ENCODE measurements at regions not wholly inside any gene's neighbourhood (a gene's known extent, or its start where the extent isn't known, plus 50 kb on each side); places are given as distances from the start of the nearest gene placed in this dataset.
A peak's percentile ranks its signal among the peaks of the same experiment; 100 is the strongest.

DNA sequence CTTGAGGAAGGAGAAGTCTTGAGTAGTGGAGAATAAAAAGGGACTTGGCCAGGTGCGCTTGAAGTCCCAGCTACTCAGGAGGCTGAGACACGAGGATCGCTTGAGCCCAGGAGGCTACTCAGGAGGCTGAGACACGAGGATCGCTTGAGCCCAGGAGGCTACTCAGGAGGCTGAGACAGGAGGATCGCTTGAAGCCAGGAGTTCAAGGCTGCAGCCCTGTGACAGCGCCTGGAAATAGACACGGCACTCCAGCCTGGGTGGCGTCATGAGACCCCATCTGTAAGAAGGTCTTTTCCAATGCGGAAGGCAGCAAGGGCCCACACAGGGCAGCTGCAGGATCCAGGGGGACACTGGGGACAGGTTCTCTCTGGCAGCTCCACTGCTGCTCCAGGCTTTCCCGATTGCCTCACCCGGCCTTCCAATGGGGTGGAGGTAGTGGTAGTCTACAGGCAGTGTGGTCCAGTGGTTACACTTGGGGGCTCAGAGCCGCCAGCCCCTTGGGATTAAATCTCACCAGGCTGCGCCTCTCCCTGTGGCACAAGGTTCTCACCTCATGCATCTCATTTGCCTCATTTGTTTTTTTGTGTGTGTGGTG lies 143.4 kb downstream of the SEC14L1 start:
- no peaks in the 10 kb centered on the region for H3K9me3 ChIP-seq
- POLR2A ChIA-PET = interaction anchor here in 1 of 2 donors (0.6 kb wide), 1 partner anchor 535 kb away, joined by 3 read pairs; no protein-coding TSS in a partner anchor
- no peak overlapping the region for H3K4me3 ChIP-seq (ENCODE audit: control insufficient read depth in 1 of 2, extremely low read depth in 1 of 2, low read length in 1 of 2)
- Mint-ChIP-seq H3K36me3 (no peaks in the 10 kb centered on the region), H3K9me3 (no peaks in the 10 kb centered on the region), H3K4me3 (no peak overlapping the region), H3K4me1 (peaks cover 14 to 22% (median 16%) of the 10 kb centered on the region in 3 donors), H3K27me3 (peaks cover 0 to 16% of the 10 kb centered on the region in 2 donors), H3K27ac (no peak overlapping the region)
- CTCF ChIA-PET = no interaction called here
- H3K27ac ChIP-seq (ENCODE audit: low read length) = no peak overlapping the region
- peaks cover 0 to 75% of the 10 kb centered on the region in 2 experiments for H3K27me3 ChIP-seq (replicated peaks in 1 of 2; ENCODE audit: control insufficient read depth in 2 of 2, extremely low read depth in 1 of 2, insufficient read depth in 2 of 2, low read length in 1 of 2)
- 89% methylated on average over 12 of the region's 14 CpGs for WGBS (ENCODE audit: insufficient coverage)
- peaks cover 0 to 22% of the 10 kb centered on the region in 2 experiments for H3K4me1 ChIP-seq (ENCODE audit: control insufficient read depth in 1 of 2, extremely low read depth in 1 of 2, insufficient read depth in 2 of 2, low read length in 2 of 2)
- DNase-seq (no peak), ATAC-seq (replicated peaks in 1 of 4) (no peak)
- no peaks in the 10 kb centered on the region for H3K36me3 ChIP-seq (ENCODE audit: control insufficient read depth in 2 of 2, extremely low read depth in 1 of 2, insufficient read depth in 1 of 2, low read length in 1 of 2)

DNA sequence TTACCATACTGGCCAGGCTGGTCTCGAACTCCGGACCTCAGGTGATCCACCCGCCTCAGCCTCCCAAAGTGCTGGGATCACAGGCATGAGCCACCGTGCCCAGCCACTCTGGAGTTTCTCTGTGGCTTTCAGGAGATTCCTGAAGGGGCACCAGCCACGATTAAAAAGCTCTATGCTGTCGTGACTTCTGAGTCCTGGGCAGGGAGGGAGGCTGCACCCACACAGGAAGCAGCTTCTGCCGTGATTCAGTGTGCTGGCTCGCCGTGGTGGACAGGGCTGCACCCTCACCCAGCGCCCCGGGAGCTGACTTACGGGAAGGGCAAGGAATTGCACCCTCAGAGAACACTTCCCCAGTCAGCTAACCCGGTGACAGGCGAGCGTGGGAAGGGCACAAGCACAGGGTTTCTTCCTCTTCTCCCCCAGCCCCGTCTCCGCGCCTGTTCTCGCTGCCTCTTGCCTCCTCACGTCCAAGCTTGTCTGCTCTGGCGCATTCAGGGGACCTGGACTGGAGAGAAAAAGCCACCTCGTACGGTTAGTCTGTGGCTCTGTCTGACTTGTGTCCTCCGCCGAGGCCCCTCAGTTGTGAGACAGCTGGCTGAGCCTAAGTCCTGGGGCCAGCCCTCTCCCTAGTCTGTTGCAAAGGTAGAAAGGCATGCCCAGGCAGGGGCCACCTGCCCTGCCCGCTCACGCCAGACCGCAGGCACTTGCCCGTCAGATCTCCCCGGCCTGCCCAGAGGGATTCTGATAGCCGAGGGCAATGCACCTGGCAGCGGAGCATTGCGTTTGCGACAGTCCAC lies 145.0 kb downstream of the SEC14L1 start:
- no peaks in the 10 kb centered on the region for H3K9me3 ChIP-seq
- peaks cover 0 to 60% of the 10 kb centered on the region in 2 experiments for H3K27me3 ChIP-seq (replicated peaks in 1 of 2; ENCODE audit: control insufficient read depth in 2 of 2, extremely low read depth in 1 of 2, insufficient read depth in 2 of 2, low read length in 1 of 2)
- peaks cover 0 to 15% of the 10 kb centered on the region in 2 experiments for H3K4me1 ChIP-seq (ENCODE audit: control insufficient read depth in 1 of 2, extremely low read depth in 1 of 2, insufficient read depth in 2 of 2, low read length in 2 of 2)
- H3K9me3 Mint-ChIP-seq = no peaks in the 10 kb centered on the region
- no peak overlapping the region for H3K27ac ChIP-seq (ENCODE audit: low read length)
- ChIA-PET POLR2A (no interaction called here), CTCF (no interaction called here)
- H3K27me3 Mint-ChIP-seq = peaks cover 0 to 12% of the 10 kb centered on the region in 2 donors
- peaks cover 8 to 14% (median 10%) of the 10 kb centered on the region in 3 donors for H3K4me1 Mint-ChIP-seq
- DNase-seq = peak in 2 of 35 experiments; percentile 16 to 47
- ATAC-seq (replicated peaks in 1 of 4) = no peak
- H3K27ac Mint-ChIP-seq = no peak overlapping the region
- 50% methylated on average over 29 of the region's 34 CpGs for WGBS (ENCODE audit: insufficient coverage)
- no peaks in the 10 kb centered on the region for H3K36me3 Mint-ChIP-seq
- H3K4me3 ChIP-seq (ENCODE audit: control insufficient read depth in 1 of 2, extremely low read depth in 1 of 2, low read length in 1 of 2) = no peak overlapping the region
- H3K4me3 Mint-ChIP-seq = no peak overlapping the region
- H3K36me3 ChIP-seq (ENCODE audit: control insufficient read depth in 2 of 2, extremely low read depth in 1 of 2, insufficient read depth in 1 of 2, low read length in 1 of 2) = no peaks in the 10 kb centered on the region

DNA sequence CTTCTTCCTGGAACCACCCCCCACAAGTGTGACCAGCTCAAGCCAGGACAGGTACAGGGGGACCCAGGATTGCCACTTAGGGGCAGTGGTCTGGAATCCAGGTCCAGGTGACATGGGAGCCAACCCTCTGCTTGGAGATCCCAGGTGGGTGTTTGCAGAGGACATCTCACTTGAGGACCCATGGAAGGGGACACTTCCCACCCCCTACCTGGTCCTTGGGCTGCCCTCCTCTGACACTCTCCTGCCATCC lies 145.5 kb downstream of the SEC14L1 start:
- H3K36me3 ChIP-seq (ENCODE audit: control insufficient read depth in 2 of 2, extremely low read depth in 1 of 2, insufficient read depth in 1 of 2, low read length in 1 of 2) = no peaks in the 10 kb centered on the region
- H3K27ac Mint-ChIP-seq = no peak overlapping the region
- no peaks in the 10 kb centered on the region for H3K36me3 Mint-ChIP-seq
- H3K4me3 ChIP-seq (ENCODE audit: control insufficient read depth in 1 of 2, extremely low read depth in 1 of 2, low read length in 1 of 2) = no peak overlapping the region
- ChIA-PET CTCF (no interaction called here), POLR2A (no interaction called here)
- no peaks in the 10 kb centered on the region for H3K9me3 Mint-ChIP-seq
- H3K4me1 ChIP-seq (ENCODE audit: control insufficient read depth in 1 of 2, extremely low read depth in 1 of 2, insufficient read depth in 2 of 2, low read length in 2 of 2) = peaks cover 0 to 14% of the 10 kb centered on the region in 2 experiments
- H3K4me3 Mint-ChIP-seq = no peak overlapping the region
- DNase-seq = no peak
- peaks cover 0 to 12% of the 10 kb centered on the region in 2 donors for H3K27me3 Mint-ChIP-seq
- H3K4me1 Mint-ChIP-seq = peaks cover 8 to 14% (median 10%) of the 10 kb centered on the region in 3 donors
- H3K27me3 ChIP-seq (replicated peaks in 1 of 2; ENCODE audit: control insufficient read depth in 2 of 2, extremely low read depth in 1 of 2, insufficient read depth in 2 of 2, low read length in 1 of 2) = peaks cover 0 to 59% of the 10 kb centered on the region in 2 experiments
- no peak overlapping the region for H3K27ac ChIP-seq (ENCODE audit: low read length)
- no peak for ATAC-seq (replicated peaks in 1 of 4)
- no peaks in the 10 kb centered on the region for H3K9me3 ChIP-seq

DNA sequence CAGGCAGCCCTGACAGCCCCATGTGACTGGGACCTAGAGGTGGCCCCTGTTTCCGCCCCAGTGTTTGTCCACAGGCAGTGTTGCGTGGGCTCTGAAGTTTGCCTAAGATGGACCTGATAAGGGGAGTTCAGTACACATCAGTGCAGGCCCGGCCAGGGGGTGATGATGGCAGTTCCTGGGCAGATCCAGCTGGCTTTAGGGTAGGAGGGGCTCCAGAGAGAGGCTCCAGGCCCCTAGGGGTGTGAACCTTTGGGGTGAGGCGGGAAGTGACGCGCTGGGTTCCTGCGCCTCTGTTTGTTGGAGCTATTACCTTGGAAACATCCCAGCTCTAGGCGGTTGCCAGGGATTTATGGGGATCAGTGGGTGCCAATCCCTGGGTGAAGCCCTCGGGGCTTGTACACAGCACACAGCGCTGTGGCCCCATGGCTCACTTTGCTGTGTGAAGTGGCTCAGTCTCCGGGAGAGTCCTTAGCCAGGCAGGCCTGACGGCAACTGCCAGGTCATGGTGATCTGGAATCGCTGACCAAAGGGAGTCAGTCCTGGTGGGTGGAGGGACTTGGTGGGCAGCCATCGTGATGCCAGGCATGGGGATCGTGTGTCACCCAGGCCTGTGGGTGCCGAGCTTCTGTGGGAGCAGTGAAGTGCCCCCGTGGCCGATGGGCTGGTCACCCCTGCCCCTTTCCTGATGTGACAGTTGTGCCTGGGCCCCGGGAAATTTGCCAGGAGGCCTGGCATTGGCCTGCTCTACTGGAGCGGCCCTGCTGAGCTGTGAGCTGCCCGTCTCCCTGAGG lies 146.1 kb downstream of the SEC14L1 start:
- Histone ChIP-seq H3K36me3 (ENCODE audit: control insufficient read depth in 2 of 2, extremely low read depth in 1 of 2, insufficient read depth in 1 of 2, low read length in 1 of 2) (no peaks in the 10 kb centered on the region), H3K4me1 (ENCODE audit: control insufficient read depth in 1 of 2, extremely low read depth in 1 of 2, insufficient read depth in 2 of 2, low read length in 2 of 2) (peaks cover 0 to 9% of the 10 kb centered on the region in 2 experiments), H3K27ac (ENCODE audit: low read length) (no peak overlapping the region), H3K27me3 (replicated peaks in 1 of 2; ENCODE audit: control insufficient read depth in 2 of 2, extremely low read depth in 1 of 2, insufficient read depth in 2 of 2, low read length in 1 of 2) (peaks cover 0 to 54% of the 10 kb centered on the region in 2 experiments), H3K4me3 (ENCODE audit: control insufficient read depth in 1 of 2, extremely low read depth in 1 of 2, low read length in 1 of 2) (no peak overlapping the region), H3K9me3 (no peaks in the 10 kb centered on the region)
- no peak for ATAC-seq (replicated peaks in 1 of 4)
- H3K9me3 Mint-ChIP-seq = no peaks in the 10 kb centered on the region
- H3K36me3 Mint-ChIP-seq = no peaks in the 10 kb centered on the region
- ChIA-PET POLR2A (no interaction called here), CTCF (no interaction called here)
- H3K4me3 Mint-ChIP-seq = no peak overlapping the region
- 87% methylated on average over 20 of the region's 21 CpGs for WGBS (ENCODE audit: insufficient coverage)
- H3K4me1 Mint-ChIP-seq = peaks cover 6 to 11% (median 8%) of the 10 kb centered on the region in 3 donors
- DNase-seq = no peak
- no peak overlapping the region for H3K27ac Mint-ChIP-seq
- H3K27me3 Mint-ChIP-seq = peaks cover 0 to 9% of the 10 kb centered on the region in 2 donors

DNA sequence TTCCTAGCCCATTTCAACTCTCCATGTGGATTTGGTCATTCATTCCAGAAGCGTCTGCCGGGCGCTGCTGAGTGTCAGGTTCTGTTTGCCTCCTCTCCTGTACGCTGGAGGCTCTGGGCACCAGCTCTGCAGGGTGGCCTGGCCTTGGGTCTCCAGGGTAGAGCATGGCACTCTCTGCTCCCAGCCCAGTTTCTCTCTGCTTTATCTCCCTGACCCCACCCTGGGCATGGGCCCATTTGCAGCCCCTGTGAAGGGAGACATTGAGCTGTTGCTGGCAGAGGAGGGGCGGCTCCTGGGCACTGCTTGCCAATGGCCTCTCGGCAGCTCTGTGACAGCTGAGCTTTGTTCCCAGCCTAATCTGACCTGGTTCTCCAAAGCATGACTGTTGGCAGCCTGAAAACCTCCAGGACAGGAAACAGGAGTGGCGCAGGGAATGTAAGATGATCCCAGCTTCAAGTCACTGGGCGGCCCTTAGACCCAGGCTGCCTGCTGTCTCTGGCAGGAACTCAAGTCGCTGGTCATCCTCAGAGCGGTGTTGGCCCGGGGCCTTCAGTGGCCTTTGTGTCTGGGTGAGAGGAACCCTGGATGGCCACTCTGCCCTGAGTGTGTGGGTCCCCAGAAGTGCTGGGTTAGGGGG lies 146.8 kb downstream of the SEC14L1 start:
- POLR2A ChIA-PET = no interaction called here
- ATAC-seq (replicated peaks in 1 of 4) (no peak), DNase-seq (no peak)
- Mint-ChIP-seq H3K9me3 (no peaks in the 10 kb centered on the region), H3K36me3 (no peaks in the 10 kb centered on the region), H3K27ac (no peak overlapping the region), H3K4me3 (no peak overlapping the region), H3K4me1 (peaks cover 0 to 4% (median 2%) of the 10 kb centered on the region in 3 donors), H3K27me3 (peaks cover 0 to 2% of the 10 kb centered on the region in 2 donors)
- peaks cover 0 to 6% of the 10 kb centered on the region in 2 experiments for H3K4me1 ChIP-seq (ENCODE audit: control insufficient read depth in 1 of 2, extremely low read depth in 1 of 2, insufficient read depth in 2 of 2, low read length in 2 of 2)
- CTCF ChIA-PET = no interaction called here
- H3K36me3 ChIP-seq (ENCODE audit: control insufficient read depth in 2 of 2, extremely low read depth in 1 of 2, insufficient read depth in 1 of 2, low read length in 1 of 2) = no peaks in the 10 kb centered on the region
- no peaks in the 10 kb centered on the region for H3K9me3 ChIP-seq
- 95% methylated on average over 10 of the region's 11 CpGs for WGBS (ENCODE audit: insufficient coverage)
- H3K27ac ChIP-seq (ENCODE audit: low read length) = no peak overlapping the region
- H3K4me3 ChIP-seq (ENCODE audit: control insufficient read depth in 1 of 2, extremely low read depth in 1 of 2, low read length in 1 of 2) = no peak overlapping the region
- H3K27me3 ChIP-seq (replicated peaks in 1 of 2; ENCODE audit: control insufficient read depth in 2 of 2, extremely low read depth in 1 of 2, insufficient read depth in 2 of 2, low read length in 1 of 2) = peaks cover 0 to 52% of the 10 kb centered on the region in 2 experiments

DNA sequence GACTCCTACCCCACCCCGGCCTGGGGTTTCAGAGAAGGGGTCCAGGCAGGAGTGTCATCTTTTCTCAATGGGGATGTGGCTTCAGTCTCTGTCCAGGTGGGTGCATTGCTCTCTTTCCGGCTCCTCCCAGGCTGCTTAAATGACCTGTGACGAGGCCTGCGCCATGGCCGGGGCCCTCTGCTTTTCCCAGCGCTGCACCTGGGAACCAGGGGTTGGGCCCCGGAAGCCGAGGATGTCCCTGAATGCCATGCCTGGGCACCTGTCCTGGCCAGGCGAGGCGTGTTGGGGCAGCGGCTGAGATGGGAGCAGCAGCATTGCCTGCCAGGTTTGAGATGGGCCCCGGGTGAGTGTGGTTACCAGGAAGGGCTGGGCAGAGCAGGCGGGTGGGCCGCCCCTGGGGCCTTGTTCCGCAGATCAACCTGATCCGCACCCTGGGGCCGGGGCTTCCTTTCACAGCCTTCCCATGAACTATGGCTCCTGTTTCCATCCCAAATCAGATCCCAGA lies 147.4 kb downstream of the SEC14L1 start:
- no peaks in the 10 kb centered on the region for H3K36me3 Mint-ChIP-seq
- no peak for ATAC-seq (replicated peaks in 1 of 4)
- WGBS (ENCODE audit: insufficient coverage) = 86% methylated on average over 15 of the region's 17 CpGs
- H3K27me3 Mint-ChIP-seq = peaks cover 0 to 2% of the 10 kb centered on the region in 2 donors
- no peak overlapping the region for H3K4me3 Mint-ChIP-seq
- H3K27ac Mint-ChIP-seq = no peak overlapping the region
- peaks cover 0 to 47% of the 10 kb centered on the region in 2 experiments for H3K27me3 ChIP-seq (replicated peaks in 1 of 2; ENCODE audit: control insufficient read depth in 2 of 2, extremely low read depth in 1 of 2, insufficient read depth in 2 of 2, low read length in 1 of 2)
- H3K36me3 ChIP-seq (ENCODE audit: control insufficient read depth in 2 of 2, extremely low read depth in 1 of 2, insufficient read depth in 1 of 2, low read length in 1 of 2) = no peaks in the 10 kb centered on the region
- H3K4me1 Mint-ChIP-seq = peaks cover 0 to 4% (median 2%) of the 10 kb centered on the region in 3 donors
- CTCF ChIA-PET = no interaction called here
- no peak for DNase-seq
- H3K9me3 ChIP-seq = no peaks in the 10 kb centered on the region
- no peaks in the 10 kb centered on the region for H3K9me3 Mint-ChIP-seq
- no peak overlapping the region for H3K27ac ChIP-seq (ENCODE audit: low read length)
- no peak overlapping the region for H3K4me3 ChIP-seq (ENCODE audit: control insufficient read depth in 1 of 2, extremely low read depth in 1 of 2, low read length in 1 of 2)
- peaks cover 0 to 6% of the 10 kb centered on the region in 2 experiments for H3K4me1 ChIP-seq (ENCODE audit: control insufficient read depth in 1 of 2, extremely low read depth in 1 of 2, insufficient read depth in 2 of 2, low read length in 2 of 2)
- POLR2A ChIA-PET = no interaction called here
